NCI-H2107 treated with DMSO at 0.1 percent for 48 hours (cell line): ENCODE measurements at regions not wholly inside any gene's neighbourhood (a gene's known extent, or its start where the extent isn't known, plus 50 kb on each side); places are given as distances from the start of the nearest gene placed in this dataset.
"Not testable (repeated sequence)": the region's sequence is repeated elsewhere in the genome, so short reads cannot be mapped to it uniquely, and the experiment has no call there.

ENCODE experiments used
- DNase-seq: peaks from one replicate; lab custom pipeline; 2025; ENCODE audit not compliant: unreplicated experiment; lab: John Stamatoyannopoulos, UW

GRCh38 chr3:34053626-34054025 is 255.2 kb downstream of the PDCD6IP start:
- no peak for DNase-seq

- no peak for DNase-seq
Observed at GRCh38 chr3:34056181-34056910, 257.9 kb downstream of the PDCD6IP start.

GRCh38 chr3:34056951-34057390 is 258.5 kb downstream of the PDCD6IP start:
- DNase-seq: no peak

GRCh38 chr3:34060995-34061394 is 262.6 kb downstream of the PDCD6IP start:
- not testable (repeated sequence) for DNase-seq

DNA sequence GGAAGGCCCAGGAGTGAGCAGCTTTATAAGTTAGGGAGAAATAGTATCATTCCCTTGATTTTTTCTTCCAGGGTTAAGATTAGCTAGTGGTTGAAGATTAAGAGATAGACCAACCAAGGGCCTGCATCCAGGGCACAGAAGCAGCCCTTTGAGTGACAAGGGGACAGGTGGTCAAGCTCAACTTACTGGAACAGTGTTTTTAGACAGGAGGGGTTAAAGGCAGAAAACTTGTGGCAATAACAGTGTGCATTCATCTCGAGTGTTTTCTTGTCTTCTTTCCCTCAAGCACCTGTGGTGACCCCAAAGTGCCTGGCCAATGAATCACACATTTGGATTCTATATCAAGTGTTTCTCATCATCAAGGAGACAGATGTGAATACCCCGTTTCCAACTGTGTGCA is 267.5 kb downstream of the PDCD6IP start:
- DNase-seq: no peak

- DNase-seq: no peak
Observed at GRCh38 chr3:34066328-34066727, 267.9 kb downstream of the PDCD6IP start.

- DNase-seq: no peak
Observed at GRCh38 chr3:34066999-34067398, 268.6 kb downstream of the PDCD6IP start.

GRCh38 chr3:34067536-34068051 is 269.2 kb downstream of the PDCD6IP start:
- no peak for DNase-seq

GRCh38 chr3:34068505-34068904 is 270.1 kb downstream of the PDCD6IP start:
- DNase-seq: no peak

GRCh38 chr3:34070831-34071585 is 272.6 kb downstream of the PDCD6IP start:
- no peak for DNase-seq

DNA sequence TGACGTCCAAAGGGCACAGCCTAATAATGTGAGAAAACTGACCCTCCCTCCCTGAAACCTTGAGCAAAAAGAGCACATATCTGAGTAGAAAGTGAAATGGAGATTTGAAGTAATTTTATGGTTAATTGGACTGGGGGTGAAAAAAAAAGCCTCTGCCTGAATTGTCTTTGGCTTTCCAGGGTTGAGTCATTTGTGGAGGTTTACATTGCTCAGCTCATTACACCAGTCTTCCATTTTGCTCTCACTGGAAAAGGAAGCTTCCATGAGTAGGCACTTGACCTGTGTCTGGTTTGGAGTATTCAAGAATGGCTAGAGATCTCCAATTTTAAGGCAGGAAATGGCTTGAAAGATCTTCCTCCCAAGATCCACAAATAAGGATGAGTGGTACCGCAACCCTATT is 273.9 kb downstream of the PDCD6IP start:
- DNase-seq: no peak

DNA sequence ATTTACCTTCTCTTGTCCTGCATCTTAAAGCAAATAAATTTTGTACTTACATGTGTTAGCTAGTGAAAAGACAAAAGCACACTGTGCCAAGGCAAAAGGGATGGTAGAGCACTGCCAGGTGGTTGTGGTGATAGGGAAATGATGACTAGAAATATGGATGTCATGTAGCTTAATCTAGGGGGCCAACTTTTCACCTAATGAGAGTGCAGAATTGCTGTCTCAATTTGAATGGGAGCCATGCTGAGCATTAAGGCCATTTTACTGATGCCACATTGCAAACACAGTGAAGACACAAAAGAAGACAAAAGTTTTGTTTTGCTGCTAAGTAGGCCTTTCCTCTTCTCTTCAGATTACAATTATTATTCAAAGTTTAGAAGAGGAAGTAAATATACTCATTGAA is 274.7 kb downstream of the PDCD6IP start:
- no peak for DNase-seq

DNA sequence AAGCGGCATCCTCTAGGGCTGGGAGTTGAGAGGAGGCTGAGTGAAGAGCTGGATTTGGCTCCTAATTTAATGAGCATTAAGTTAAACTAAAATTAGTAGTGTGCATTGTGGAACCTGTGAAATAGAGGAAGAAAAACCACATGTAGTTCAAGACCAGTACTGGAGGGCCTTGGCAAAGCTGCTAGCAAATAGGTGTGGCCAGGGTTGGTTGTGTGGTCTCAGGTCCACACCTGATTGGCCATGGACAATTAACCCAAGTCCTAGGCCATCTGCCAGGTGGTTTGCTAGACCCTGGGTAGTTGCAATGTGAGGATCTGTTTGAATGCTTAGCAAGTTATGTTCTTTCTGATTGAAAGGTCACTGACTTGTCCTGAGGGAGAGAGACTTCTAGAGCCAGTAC is 275.5 kb downstream of the PDCD6IP start:
- DNase-seq: no peak

DNA sequence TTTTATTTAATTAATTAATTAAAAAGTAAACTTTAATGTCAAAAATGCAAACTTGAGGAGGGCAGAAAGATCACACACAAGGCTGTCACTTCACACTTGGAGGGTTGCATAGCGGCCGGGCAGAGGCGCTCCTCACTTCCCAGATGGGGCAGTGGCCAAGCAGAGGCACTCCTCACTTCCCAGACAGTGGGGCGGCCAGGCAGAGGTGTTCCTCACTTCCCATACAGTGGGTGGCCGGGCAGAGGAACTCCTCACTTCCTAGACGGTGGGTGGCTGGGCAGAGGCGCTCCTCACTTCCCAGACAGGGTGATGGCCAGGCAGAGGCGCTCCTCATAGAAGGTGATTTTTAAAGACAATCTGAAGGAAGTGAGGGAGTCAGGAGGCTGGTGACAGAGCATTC is 277.5 kb downstream of the PDCD6IP start:
- no peak for DNase-seq

DNA sequence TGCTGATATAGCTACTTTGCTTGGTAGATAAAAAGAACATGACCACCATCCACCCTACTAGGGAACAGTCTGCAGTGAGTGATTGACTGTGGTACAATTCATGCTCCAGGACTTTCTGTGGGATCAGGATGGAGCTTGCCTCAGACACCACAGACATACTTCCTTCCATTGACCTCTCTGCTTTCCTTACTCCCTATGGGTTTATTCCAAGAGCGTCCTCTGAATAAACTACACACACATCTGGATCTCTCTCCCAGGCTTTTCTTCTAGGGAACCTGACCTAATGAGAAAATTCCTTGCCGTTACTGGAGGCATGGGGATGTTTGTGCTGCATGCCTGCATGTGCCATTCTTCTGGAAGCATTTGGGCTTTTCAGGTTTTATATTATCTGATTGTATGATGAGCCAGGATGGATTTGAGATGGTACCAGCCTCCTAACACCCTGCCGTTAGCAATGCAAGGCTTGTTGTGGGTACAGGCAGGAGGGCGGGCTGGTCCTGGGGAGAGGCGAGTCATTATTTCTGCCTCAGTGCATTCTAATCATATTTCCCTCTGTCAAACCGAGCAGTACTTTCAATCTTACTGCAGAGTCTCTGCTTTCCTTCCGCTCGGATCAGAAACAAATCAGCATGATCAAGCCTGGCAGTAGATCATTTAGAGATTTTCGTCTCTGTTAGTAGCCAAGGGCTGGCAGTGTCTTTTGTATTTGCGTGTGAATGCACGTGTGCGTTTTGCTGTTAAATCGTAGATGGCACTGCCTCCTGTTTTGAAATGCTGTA is 279.2 kb downstream of the PDCD6IP start:
- no peak for DNase-seq

- DNase-seq: no peak
Observed at GRCh38 chr3:34078418-34078817, 280.0 kb downstream of the PDCD6IP start.

DNA sequence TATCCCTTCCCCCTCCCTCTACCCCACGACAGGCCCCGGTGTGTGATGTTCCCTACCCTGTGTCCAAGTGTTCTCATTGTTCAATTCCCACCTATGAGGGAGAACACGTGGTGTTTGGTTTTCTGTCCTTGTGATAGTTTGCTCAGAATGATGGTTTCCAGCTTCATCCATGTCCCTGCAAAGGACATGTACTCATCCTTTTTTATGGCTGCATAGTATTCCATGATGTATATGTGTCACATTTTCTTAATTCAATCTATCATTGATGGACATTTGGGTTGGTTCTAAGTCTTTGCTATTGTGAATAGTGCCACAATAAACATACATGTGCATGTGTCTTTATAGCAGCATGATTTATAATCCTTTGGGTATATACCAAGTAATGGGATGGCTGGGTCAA is 281.4 kb downstream of the PDCD6IP start:
- not testable (repeated sequence) for DNase-seq

DNA sequence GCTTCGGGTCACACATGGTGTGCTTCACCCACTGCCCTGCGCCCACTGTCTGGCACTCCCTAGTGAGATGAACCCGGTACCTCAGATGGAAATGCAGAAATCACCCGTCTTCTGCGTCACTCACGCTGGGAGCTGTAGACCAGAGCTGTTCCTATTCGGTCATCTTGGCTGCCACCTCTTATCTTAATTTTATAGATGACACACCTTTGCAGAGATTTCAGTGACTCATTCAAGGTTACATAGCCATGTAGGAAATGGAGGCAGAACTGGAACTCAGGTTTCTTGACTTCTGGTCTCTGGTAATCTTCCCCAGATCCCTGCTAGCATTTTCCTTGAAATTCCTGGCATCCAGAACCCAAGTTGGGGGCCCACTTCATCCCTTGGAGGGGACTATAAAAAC is 291.9 kb downstream of the PDCD6IP start:
- not testable (repeated sequence) for DNase-seq

DNA sequence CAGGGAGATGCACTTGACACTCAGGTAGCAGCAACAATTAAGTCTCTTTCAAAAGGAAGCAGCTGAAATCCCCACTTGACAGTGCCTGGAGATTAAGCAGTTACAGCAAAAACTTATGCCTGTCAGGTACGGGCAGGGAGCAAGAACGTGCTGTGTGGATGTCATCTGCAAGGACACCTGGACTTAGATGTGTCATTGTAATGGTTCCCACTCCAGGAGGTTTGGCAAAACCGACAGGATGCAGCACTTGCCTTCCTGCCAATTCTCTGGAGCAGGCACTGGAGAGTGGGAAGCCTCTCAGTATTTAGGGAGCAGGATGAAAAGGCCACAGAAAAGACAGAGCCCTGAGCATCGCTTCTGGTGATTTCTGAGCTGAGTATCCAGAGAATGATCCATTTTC is 292.4 kb downstream of the PDCD6IP start:
- DNase-seq: no peak

DNA sequence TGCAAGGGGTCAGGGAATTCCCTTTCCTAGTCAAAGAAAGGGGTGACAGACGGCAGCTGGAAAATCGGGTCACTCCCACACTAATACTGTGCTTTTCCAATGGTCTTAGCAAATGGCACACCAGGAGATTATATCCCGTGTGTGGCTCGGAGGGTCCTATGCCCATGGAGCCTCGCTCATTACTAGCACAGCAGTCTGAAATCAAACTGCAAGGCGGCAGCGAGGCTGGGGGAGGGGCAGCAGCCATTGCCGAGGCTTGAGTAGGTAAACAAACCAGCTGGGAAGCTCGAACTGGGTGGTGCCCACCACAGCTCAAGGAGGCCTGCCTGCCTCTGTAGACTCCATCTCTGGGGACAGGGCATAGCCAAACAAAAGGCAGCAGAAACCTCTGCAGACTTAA is 295.9 kb downstream of the PDCD6IP start:
- not testable (repeated sequence) for DNase-seq

DNA sequence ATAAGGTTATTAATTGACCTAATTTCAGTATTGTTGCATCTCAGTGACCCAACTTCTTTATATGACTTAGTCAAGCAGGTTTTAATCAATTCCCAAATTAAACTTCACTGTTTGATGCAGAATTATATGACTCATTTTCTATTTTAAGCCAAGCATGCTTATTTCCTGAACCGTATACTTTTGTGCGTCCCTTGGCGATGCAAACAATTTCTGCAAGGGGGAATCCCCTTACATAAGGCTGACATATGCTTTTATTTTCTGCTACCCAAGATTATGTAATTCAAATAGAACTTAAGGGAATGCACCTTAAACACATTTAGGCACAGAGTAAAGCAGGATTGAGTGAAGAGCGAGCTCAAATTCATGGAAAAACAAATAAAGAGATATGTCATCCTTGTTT is 303.9 kb downstream of the PDCD6IP start:
- DNase-seq: no peak
